Activated T-cell treated with anti-CD3 and anti-CD28 coated beads, Interleukin-2, amount 50 U/mL, for 1 hour (primary cell): ENCODE measurements at regions not wholly inside any gene's neighbourhood (a gene's known extent, or its start where the extent isn't known, plus 50 kb on each side); places are given as distances from the start of the nearest gene placed in this dataset.

Experiments used
- DNase-seq: peaks from one replicate; pipeline ENCODE4 v3.0.0-alpha.2; 2020

DNA sequence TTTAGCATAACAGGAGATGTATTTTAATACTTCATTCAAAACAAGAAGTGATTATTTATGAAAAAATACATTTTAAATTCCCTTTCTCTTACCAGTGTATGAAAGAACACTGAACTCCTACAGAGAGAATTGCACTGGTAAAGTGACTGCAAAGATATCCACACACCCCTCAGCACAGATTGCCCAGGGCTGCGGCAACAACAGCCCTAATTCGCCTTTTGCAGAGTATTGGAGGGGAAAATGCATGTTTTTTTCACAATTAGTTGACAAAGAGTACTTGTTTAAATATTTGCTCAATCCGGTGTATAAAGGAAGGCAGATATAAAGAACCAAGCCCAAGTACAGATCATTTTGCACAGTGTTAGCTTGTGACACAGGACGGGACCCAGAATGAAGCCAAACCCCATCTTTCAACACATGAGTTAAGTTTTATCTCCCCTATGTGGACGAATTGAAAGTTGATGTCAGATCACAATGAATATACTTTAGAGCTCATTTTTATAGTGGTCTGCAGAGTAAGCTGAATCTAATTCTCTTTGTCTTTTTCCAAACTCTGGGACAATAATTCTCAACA, 551.4 kb upstream of the IGFBP7 start:
- DNase-seq = no peak

DNA sequence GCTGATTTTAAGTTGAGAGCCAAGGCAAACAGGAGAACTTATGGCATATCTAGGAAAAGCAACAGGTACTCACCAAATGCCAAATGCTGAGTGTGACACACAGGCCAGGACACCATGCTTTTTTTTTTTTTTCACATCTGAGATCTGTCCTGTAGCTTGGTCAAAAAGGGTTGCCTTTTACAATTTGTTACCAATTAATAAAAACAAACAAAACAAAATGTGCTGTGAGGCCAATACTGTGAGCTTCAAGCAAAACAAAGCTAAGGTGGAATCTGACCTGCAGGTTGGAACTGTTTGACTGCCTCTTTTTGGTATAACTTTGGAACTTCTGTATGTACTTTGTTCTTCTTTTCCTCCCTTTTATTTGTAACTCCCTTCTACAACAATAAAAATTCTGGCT, 548.5 kb upstream of the IGFBP7 start:
- no peak for DNase-seq

DNA sequence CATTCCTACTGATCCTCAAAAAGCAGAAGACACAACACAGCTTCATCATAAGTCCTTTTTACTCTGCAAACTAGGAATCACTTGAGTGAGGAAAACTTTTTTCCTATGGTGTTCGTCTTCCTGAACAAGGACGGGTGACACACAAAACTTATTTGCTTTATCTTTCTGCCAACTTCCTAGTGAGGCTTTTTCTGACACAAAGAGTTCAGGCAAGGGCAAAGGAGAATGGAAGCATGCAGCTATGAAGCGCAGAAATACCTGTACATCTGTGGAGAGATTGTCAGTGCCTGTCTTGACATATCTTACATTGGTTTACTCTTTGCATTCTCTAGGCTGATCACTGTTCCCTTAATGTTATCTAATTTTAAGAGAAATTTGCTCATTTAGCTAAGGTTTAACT, 548.0 kb upstream of the IGFBP7 start:
- DNase-seq = no peak

DNA sequence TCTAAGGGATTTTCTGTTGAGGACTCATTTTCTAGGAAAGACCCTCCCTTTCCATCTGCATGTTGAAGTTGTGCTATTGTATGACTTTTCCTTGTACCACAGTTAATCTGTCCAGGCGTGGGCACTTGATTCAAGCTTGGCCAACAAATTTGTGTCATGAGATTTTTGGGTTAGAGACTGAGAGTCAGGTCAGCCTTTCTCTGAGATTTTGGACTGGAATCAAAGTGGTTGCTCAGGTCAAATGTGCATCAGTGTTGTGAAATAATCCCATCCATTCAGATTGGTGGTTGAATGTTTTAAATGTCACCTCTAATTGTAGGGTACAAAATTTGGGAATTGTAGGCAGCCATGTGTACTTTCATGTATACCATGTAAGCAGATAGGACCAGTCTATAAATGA, 545.2 kb upstream of the IGFBP7 start:
- no peak for DNase-seq

DNA sequence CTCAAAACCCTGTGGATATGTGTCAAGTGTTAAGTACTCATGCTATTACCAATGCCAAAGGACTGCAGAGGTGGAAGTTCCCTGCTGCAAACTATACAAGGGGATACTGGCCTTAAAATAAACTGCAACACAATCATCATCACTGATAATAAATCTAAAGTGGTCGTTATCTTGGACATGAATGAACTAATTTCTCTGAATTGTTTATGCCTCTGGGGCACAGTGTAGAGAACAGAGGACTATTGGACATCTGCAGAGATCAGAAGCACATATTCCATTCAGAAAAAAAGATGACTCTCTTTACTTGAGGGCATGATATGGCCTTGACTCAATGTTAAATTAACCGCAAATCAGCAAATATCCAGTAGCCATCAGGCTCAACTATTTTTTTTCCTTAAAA, 542.6 kb upstream of the IGFBP7 start:
- DNase-seq = no peak

DNA sequence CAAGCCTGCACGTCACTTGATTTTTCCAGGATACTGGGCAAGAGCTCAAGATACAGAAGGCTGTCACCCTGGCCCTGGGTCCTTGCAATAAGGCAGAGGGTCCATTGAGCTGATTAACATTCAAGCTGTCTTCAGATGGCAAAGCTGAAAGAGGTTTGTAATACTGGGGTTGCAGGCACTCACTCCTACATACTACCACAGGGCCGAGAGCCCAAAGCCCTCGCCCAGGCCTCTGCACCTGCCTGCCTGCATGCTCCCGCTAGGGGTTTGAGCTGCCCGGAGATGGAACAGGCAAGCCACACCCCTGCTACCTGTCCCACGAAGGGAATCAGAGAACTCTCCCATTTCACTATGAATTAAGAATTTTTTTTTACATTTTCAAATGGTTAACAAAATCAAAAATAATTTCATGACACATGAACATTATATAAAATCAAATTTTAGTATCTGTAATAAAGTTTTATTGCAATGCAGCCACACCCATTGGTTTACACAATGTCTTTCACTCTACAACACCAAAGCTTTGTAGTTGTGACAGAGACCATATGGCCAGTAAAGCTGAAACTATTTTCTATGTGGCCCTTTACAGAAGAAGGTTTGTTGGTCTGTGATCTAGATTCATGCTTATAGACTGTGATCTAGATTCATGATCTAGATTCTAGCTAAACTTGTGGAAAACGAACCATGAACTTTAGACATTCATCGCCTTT, 530.4 kb upstream of the IGFBP7 start:
- DNase-seq = no peak

DNA sequence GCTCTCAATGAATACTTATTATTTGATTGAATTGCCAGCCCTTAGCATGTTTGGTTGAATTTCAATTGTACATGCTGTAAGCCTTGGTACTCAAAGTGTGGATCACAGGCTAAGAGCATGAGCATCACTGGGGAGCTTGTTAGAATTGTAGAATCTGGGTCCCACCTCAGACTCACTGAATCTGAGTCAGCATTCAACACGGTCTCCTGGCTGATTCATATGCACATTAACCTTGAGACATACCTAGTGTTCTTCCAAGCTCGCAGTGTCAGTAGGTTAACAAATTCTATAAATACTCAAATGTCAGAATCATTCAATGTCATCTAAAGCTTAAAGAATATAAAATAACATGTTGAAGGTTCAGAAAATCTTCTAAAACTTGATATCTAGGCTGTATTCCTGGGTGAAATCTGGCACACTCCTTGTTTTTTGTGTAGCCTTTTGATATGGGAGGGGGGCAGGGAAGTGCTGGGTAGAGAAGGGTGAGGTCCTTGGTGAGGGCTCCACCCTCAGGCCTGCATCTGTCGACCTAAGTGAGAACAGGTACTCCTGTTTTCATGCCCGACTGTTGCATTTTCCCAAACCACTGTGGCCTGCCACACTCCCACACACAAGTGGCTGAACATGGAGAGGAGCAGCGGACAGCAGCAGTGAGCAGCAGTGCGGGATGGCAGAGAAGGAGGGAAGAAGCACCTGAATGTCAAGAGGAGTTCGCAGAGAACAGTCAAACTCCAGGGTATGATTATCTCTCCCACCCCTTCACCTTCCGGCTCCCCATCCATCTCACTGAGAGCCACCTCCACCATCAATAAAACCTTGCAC, 529.6 kb upstream of the IGFBP7 start:
- DNase-seq = no peak

DNA sequence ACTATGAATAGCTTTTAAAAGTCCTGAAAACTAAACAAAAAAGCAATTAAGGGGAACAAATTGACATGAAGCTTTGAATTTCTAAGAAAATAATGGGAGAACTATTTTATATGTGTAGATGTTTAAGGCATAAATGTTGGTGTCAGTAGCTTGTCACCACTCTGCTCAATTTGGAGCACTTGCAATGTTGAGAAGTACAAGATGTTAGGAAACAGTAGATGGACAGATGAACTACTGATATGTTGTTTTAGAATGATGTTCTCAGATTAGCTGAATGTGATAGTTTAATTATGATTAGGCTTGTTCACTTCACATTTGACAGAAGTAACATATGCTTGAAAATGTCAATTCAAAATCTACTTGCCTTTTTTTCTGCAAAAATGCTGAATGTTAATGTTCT, 525.7 kb upstream of the IGFBP7 start:
- no peak for DNase-seq

DNA sequence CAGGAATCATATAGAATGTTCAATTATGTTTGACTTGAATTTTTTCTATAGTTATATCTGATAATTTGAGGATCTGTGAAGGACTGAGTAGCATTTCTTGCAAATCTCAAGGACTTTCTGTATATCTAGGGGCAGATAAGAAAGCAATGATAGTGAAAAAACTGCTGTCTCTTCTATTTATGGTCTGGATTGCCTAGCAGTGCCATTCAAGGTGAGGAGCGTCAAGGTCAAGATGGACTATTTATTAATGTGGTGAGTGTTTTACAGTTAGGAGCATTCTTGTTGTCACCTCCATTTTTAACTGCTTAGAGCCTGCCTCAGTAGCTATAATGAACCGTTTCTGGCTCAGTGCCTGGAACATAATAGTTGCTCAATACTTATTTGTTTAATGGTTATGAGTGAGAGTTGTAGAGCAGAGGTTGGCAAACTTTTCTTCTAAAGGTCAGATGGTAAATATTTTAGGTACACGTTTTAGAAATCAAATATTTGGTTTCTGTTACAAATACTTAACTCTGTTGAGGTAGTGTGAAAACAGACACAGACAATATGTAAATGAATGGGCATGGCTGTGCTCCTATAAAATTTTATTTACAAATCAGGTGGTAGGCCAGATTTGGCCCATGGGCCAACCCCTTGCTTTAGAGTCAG, 523.2 kb upstream of the IGFBP7 start:
- no peak for DNase-seq

DNA sequence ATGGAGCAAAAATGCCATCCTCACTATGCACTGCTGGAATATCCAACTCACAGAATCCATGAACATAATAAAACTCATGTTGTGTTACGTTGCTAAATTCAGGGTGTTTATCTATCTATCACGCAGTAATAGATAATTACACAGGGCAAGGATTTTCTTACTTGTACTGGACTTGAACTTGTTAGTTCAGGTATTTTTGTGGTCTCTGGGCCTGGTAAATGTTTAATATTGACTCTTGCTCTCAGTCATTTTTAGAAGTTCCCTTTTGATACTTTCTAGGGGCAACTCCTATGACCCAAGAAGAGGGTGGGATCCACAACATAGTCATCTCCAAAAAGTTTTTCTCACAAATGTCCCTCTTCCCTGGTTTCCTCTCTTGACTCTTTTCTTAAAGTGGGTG, 522.4 kb upstream of the IGFBP7 start:
- DNase-seq = no peak

DNA sequence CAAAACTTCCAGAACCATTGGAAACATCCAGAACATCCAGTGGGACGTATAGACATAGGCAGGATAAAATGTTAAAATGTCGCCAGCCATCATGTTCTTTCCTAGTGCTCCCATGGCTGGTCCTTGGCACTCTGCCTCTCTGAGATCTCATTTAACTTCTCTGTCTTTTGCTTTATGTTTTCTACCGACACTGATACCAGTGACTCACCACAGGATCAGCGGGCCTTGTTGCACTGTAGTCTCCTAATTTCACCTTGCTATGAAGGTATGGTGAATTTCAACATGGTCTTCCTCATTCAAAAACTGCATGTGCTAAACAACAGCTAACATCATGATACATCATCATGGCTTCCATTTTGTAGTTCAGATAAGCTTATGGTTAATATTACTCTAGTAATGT, 521.0 kb upstream of the IGFBP7 start:
- no peak for DNase-seq

DNA sequence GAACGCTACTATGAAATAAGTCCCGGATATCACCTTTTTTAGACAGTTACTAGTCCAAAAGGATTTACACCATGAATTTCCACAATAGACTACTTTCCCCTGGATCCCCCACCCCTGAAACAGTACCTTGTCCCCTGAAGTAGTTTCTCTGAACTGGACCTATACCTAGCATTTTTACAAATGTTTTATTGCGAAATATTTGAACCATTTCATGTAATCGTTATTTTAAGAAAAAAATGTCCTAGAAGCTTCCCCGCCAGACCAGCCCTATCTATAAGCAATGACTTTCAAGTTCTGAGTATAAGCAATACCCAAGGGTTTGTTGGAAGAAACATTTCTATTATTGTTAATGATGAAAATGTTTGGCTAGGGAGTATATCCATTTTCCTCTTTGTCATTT, 517.8 kb upstream of the IGFBP7 start:
- DNase-seq = no peak

DNA sequence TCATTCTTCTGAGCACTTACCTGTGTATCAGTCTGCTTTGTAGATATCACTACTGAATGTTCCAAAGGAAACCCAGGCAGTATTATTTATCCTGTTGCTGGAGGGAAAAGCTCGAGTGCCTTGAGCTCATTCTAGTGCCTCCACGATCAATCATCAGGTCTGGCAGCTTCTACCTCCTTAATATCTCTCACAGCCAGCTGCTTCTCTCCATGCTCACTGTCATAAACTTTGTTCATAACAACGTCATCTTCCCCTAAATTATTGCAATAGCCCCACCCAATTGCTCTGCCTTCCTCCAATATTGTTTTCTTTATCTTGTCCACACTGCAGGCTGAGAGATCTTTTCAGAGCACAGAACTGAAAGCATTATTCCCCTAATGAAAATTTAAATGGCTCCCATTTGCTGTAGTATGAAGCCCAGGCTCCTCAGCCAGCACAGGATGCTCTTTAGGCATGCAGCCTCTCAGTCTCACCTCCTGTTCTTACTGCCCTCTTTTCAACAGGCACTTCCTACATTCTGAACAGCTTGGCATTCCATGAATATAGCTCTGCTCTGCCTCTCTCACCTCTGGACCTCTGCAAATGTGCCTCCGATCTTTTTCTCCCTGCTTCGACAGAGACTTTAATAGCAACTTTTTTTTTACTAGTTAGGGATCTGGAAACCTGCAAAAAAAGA, 504.2 kb upstream of the IGFBP7 start:
- no peak for DNase-seq

DNA sequence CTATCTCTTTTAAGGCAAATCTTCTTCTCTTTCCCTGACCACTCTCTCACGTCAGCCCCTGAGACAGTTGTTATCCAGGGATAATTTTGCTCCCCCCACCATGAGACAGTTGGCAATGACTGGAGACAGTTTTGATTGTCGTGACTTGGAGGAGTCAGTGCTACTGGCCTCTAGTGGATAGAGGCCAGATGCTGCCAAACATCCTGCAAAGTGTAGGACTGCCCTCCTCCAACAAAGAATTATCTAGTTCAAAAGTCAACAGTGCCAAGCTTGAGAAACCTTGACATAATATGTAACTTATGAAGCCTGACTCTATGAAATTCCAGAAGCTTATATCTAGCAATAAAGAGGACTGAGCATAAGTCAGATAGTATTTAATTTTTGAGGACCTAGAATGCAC, 502.1 kb upstream of the IGFBP7 start:
- no peak for DNase-seq

DNA sequence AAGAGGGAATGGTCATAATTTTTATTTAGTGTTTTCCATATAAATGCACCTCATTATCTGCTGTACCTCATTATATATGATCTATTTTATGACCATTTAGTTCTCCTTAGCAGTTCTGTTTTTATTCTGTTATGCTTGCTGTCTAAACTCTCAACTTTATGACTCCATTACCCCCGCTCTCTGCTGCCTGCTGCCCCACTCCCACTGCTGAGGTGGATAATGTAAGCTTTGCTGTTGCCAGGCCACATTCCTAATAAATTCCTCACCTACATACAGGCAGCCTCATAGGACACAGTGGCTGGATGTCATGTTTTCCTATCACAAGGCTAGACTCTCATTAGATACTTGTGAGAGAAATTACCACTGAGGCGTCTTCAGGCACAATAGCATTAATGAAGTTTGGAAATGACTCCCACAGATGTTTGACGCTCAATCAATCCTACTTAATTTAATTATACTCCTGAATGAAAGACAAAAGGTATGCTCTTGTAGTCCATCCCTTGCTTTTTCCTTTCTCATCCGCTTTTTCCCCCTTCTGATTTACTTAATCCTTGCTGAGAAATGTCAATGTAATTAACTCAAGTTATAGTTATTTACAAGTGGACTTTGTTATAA, 497.5 kb upstream of the IGFBP7 start:
- DNase-seq = no peak

DNA sequence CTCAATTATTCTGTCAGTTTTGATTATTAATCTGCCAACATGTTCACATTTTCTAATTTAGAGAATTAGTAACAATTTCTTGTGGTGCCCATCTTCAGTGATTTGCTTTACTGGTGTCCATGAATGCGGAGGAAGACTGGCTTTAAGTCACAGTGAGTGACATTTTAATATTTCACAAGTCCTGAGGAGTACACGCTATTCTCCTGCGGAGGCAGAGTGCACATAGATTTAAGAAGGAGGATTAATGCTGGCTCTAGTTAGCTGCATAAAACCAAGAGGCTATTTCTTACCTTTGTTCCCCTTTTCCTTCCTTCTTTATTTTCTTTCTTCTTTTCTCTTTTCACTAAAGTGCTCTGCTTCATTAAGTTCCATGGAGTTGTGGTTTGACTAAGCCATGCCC, 495.2 kb upstream of the IGFBP7 start:
- DNase-seq = no peak

DNA sequence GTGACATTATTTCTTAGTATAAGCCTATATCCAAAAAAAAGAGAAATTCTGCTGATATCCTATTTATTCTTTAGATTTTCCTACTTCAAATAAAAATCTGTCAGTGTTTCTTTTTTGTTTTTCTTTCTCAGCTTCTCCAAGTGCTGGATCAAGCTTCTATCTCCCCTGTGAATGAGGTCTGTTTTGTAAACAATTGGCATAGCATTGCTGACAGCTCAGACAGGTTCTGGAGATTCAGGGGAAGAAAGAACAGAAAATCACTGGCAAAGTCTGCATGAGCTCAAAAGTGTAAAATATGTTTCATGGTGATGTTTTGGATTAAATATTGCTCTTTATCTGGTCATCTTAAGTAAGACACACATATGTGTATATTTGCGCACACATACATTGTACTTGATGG, 492.0 kb upstream of the IGFBP7 start:
- no peak for DNase-seq

DNA sequence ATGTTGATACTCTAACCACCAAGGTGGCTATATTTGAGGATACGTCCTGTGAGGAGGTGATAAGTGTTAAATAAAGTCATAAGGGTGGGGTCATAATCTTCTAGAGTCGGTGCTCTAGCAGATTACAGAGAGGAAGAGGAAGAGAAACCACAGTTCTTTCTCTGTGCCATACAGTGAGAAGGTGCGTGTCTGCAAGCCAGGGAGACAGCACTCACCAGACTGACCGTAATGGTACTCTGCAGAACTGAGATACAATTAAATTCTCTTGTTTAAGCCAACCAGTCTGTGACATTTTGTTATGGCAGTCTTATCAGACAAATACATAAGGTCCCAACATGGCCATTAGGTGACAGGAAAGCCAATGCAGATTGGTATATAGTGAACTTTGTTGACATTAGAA, 480.9 kb upstream of the IGFBP7 start:
- no peak for DNase-seq

DNA sequence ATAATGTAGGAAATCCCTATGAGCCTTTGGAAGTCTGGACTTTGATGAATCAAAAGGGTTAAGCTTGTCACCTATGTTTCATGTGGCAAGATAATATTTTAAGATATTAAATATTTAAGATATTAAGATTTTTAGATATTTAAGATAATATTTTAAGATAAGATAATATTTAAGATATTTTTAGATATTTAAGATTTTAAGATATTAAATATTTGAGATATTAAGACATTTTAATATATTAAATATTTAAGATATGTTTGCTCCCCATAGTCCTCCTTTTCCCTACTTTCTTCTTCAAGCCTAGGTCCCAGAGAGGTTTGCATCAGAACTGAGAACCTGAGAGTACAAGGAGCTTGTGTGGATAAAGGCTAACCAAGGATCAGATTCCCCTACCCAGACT, 478.4 kb upstream of the IGFBP7 start:
- no peak for DNase-seq

DNA sequence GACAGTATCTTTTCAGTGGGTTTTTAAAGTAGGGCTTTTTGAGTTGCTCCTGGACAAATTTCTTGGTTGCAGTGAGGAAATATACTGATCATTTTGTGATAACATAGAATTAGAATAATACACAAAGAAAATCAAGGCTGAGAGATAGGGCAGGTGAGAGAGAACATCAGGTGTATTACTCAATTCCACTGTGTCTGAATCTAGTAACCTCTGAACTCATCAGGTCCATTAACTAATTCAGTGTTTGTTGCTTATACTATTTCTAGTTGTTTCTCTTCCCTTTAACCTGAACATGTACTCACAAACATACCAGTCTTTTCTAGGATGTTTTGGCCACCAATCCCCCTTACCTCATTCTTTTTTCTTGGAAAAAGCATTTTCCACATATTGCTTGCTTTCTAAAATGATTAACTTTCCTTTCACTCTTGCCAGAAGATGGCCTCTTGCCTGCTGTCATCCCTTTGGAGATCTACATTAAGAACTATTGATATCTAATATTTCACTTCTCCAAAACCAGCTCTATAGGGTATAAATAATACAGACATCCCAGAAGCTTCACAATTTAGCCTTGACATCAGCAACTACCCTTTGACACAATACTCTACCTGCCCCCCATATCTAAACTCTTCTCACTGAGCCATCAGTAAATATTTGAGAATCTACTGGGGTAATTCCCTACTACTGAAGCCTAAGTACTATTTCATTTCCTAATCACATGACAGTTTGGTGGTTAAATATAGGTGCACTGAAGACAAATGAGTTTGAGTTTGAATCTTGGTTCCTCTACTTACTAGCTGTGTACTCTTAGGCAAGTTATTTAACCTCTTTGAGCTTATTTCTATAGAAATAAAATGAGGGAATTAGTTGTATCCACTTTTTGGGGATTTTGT, 470.8 kb upstream of the IGFBP7 start:
- no peak for DNase-seq

DNA sequence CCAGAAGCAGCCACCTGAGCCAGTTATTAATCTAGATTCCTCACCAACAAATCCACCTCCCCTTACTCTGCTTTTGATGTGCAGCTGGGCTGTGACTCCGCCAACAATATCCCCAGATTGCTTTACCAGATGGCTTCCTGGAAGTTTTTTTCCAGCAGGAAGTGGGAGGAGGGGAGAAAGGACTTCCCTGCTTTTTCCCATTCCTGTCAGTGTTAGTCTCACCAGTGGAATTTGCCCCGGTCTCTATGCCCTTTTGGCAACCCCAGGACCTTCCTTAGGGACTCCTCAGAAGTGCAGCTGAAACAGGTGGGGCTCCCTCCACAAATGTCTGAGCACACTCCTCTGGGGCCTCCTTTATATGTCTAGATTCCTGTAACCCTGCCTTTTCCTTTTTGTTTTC, 465.2 kb upstream of the IGFBP7 start:
- no peak for DNase-seq
